C4-2B (cell line): ENCODE measurements at regions not wholly inside any gene's neighbourhood (a gene's known extent, or its start where the extent isn't known, plus 50 kb on each side); places are given as distances from the start of the nearest gene placed in this dataset.

Experiments
- H3K27ac ChIP-seq: fragments of 450-650 bp; 2 replicates; pipeline ENCODE4 v1.5.1; 2017
- ZFX ChIP-seq: fragments of 450-650 bp; IDR thresholded peaks from 2 replicates; pipeline ENCODE4 v1.6.1; 2017
- TF ChIP-seq, protein P1 (sequence below): fragments of 450-650 bp; conservative IDR thresholded peaks from 2 replicates; pipeline ENCODE4 v1.5.1; 2017; ENCODE audit warnings: mild to moderate bottlenecking

DNA sequence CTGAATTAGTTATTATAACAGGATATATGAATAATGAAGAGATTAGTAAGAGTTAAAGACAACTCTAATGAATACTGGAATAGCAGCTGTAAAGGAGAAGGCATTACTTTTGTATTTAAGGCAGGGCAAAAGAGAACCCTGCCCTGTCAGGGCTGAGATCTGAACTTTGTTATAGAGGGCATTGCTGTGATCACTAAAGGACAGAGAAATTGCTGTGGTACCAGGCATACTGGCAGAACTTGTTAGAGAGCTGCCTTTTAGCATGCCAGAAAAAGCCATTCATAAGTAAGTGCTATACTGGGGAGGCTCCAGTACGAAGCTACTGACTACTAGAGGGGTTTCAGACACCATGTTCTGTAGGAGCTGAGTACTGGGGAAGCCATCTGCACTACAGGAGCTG, 481.8 kb downstream of the SEMA3D start:
- TF ChIP-seq, protein P1, sequence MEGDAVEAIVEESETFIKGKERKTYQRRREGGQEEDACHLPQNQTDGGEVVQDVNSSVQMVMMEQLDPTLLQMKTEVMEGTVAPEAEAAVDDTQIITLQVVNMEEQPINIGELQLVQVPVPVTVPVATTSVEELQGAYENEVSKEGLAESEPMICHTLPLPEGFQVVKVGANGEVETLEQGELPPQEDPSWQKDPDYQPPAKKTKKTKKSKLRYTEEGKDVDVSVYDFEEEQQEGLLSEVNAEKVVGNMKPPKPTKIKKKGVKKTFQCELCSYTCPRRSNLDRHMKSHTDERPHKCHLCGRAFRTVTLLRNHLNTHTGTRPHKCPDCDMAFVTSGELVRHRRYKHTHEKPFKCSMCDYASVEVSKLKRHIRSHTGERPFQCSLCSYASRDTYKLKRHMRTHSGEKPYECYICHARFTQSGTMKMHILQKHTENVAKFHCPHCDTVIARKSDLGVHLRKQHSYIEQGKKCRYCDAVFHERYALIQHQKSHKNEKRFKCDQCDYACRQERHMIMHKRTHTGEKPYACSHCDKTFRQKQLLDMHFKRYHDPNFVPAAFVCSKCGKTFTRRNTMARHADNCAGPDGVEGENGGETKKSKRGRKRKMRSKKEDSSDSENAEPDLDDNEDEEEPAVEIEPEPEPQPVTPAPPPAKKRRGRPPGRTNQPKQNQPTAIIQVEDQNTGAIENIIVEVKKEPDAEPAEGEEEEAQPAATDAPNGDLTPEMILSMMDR: no peak
- TF ChIP-seq ZFX: no peak

DNA sequence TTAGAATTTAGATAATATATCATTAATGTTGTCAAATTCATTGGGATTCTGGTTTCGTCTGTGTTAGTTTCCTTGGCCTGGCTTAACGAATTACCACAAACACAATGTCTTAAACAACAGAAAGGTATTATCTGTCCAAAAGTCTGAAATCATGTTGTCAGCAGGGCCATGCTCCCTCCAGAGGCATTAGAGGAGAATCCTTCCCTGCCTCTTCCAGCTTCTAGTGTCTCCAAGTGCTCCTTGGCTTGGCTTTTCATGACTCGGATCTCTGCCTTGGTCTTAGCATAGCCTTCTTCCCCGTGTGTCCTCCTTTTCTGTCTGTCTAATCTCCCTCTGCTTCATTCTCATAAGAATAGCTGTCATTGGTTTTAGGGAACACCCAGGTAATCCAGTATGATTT, 482.5 kb downstream of the SEMA3D start:
- no peak for TF ChIP-seq ZFX
- TF ChIP-seq, protein P1: no peak
- no peak overlapping the region for H3K27ac ChIP-seq

More for the DNA sequence above, 481.8 kb downstream of the SEMA3D start:
- H3K27ac ChIP-seq: no peak overlapping the region

DNA sequence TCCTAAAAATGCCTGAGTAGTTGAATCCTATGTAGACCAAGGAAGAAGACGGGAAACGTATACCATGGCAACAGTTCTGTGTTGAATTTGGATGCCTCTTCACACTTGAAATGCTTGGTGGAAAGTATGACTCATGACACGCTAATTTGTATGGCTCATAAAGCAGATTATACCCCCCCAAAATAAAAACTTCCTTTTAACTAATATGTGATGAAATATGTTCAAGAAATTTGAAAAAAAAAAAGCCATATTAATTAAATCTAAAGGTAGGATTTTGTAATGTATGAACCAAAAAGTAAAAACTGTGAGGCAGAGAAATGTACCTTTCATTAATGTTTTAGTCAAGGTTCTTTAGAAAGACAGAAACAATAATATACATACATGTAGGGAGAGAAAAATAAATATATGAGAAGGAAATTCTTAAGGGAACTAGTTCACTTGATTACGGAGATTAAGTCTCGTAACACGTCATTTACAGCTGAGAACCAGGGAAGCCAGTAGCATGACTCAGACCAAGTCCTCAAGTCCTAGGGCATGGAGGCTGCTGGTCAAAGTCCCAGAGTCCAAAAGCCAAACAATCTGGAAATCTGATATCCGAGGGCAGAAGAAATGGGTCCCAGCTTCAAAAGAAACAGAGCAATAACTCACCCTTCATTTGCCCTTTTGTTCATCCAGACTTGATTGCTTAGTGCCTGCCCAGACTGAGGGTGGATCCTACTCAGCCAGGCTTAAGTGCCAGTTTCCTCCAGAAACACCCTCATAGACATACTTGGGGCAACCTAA, 485.1 kb downstream of the SEMA3D start:
- no peak for TF ChIP-seq ZFX
- TF ChIP-seq, protein P1: no peak
- no peak overlapping the region for H3K27ac ChIP-seq

DNA sequence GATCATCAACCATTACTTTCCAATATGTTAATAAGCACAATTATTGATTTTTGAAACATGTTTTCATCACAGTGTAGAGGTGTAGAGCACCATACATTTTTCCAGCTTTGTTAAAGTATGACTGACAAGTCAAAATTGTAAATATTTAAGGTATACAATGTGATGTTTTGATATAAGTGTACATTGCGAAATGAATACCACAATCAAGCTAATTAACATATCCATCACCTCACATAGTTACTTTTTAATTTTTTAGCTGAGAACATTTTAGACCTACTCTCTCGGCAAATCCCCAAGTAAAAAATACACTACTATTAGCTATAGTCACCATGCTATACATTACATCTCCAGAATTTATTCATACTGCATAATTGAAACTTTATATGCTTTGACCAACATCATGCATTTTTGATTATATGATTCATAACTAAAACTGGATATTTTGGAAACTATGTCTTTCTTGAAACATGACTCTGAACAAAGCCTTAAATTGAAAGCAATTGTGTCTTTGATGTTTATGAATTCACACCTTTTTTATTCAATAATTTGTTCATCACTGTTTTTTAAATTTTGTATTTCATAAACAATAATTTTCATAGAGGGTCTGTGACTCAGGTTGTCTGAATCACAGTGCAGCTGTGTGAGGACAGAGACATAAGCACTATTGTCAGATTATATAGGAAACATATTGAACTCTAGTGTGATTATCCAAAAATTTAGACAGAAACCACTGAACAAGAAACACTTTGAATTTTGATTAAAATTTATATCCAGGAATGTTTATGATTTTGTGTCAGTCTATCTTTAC, 486.1 kb downstream of the SEMA3D start:
- no peak overlapping the region for H3K27ac ChIP-seq
- TF ChIP-seq ZFX: no peak
- TF ChIP-seq, protein P1: no peak

DNA sequence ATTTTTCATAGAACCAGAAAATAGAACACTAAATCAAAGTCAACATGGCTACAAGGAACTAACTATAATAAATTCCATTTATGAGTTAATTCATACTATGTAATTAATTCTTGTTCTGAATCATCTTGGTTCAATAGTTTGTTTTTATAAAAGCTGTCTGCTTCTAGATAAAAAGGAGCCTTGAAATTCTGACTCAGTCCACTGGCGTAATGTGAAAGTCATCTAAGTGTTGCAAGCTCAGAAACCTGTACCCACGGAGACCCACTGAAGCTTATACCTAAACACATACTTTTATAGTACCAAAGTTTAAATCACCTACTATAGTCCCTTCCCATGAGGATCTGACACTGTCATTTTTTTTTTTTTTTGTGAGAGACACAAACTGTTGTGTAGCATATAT, 489.4 kb downstream of the SEMA3D start:
- no peak for TF ChIP-seq ZFX
- TF ChIP-seq, protein P1: no peak
- H3K27ac ChIP-seq: no peak overlapping the region

DNA sequence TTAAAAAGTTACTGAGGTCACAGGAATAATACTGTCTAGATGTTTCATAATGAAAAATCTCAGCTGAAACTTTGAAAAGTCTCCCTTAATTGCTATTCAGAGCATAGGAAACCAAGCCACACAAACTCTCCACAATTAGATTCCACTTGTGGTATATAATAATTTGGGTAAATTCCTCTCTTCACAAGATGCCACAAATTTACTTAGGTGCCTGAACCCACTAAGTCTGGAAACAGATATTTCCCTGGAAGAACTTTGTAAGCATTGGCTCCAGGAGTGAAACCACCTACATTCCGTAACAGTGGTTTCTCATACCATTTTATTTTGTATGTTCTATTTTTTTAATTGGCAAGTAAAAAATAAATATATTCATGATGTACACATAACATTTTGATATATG, 493.4 kb downstream of the SEMA3D start:
- TF ChIP-seq, protein P1: no peak
- TF ChIP-seq ZFX: no peak
- no peak overlapping the region for H3K27ac ChIP-seq

DNA sequence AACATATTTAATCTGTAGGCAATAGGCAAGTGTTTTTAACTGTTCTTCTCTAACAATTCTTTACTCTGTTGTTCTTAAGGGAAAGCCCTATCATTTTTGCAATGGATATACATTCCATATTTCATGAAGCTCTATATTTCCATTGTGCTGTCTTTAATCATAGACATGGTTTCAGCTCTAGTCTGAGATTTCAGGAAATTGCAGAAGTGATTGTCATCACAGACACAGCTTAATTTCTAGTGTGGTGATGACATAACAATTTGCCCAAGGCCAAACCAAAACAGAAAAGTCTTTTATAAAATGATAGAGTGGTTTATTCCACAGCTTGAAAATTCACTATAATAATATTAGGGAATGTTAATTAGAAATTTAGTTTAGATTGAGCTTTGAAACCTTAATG, 494.1 kb upstream of the SEMA3A start:
- TF ChIP-seq ZFX: no peak
- TF ChIP-seq, protein P1: no peak
- H3K27ac ChIP-seq: no peak overlapping the region
